ENCODE measurements at regions not wholly inside any gene's neighbourhood (a gene's known extent, or its start where the extent isn't known, plus 50 kb on each side); places are given as distances from the start of the nearest gene placed in this dataset.

- H3K4me3 ChIP-seq: no peak overlapping the region
- no peak overlapping the region for H3K27ac ChIP-seq
- no peaks in the 10 kb centered on the region for H3K9me3 ChIP-seq
- H3K4me1 ChIP-seq: no peaks in the 10 kb centered on the region
- intact Hi-C loops (cut with DNase I): no loop called here
- no peak for ATAC-seq
- no peak for DNase-seq
- FAIRE-seq: no peak
- TF ChIP-seq, protein P1, sequence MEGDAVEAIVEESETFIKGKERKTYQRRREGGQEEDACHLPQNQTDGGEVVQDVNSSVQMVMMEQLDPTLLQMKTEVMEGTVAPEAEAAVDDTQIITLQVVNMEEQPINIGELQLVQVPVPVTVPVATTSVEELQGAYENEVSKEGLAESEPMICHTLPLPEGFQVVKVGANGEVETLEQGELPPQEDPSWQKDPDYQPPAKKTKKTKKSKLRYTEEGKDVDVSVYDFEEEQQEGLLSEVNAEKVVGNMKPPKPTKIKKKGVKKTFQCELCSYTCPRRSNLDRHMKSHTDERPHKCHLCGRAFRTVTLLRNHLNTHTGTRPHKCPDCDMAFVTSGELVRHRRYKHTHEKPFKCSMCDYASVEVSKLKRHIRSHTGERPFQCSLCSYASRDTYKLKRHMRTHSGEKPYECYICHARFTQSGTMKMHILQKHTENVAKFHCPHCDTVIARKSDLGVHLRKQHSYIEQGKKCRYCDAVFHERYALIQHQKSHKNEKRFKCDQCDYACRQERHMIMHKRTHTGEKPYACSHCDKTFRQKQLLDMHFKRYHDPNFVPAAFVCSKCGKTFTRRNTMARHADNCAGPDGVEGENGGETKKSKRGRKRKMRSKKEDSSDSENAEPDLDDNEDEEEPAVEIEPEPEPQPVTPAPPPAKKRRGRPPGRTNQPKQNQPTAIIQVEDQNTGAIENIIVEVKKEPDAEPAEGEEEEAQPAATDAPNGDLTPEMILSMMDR (IDR thresholded peaks at IDR 0.05): no peak
- 72 to 81% methylated on average over 3 of the region's 3 CpGs for WGBS, 2 donors
- H3K27me3 ChIP-seq: no peaks in the 10 kb centered on the region
- H3K36me3 ChIP-seq: no peaks in the 10 kb centered on the region
Measured at GRCh38 chr5:56340196-56340980, 107.3 kb upstream of the ANKRD55 start.

DNA sequence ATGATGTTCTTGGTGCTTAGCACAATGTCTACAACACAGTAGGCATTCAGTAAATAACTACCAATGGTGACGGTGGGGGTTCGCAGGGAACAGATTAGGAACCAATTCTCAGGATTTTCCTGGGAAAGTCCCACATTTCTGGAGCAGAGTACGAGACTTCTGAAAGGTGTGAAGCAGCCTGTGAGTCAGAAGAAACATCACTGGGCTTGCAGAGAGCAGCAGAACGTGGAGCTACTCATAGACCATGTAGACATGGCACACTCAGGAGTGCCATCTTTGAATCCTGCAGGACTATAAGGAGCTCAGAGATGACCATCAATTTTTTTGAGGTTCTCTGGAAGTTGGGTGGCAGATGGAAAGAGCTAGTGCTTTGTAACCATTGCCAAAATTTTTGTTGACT lies 106.6 kb upstream of the ANKRD55 start:
- no peak for FAIRE-seq
- H3K36me3 ChIP-seq: no peaks in the 10 kb centered on the region
- TF ChIP-seq, protein P1 (IDR thresholded peaks at IDR 0.05): no peak
- WGBS, 2 donors: 77 to 88% methylated on average over 4 of the region's 4 CpGs
- no peak overlapping the region for H3K27ac ChIP-seq
- no peaks in the 10 kb centered on the region for H3K4me1 ChIP-seq
- H3K4me3 ChIP-seq: no peak overlapping the region
- H3K9me3 ChIP-seq: no peaks in the 10 kb centered on the region
- no peak for ATAC-seq
- DNase-seq: no peak
- H3K27me3 ChIP-seq: no peaks in the 10 kb centered on the region
- intact Hi-C loops (cut with DNase I): no loop called here

GRCh38 chr5:56337715-56338319 lies 104.7 kb upstream of the ANKRD55 start:
- no peak for FAIRE-seq
- H3K27ac ChIP-seq: no peak overlapping the region
- no peaks in the 10 kb centered on the region for H3K9me3 ChIP-seq
- H3K36me3 ChIP-seq: no peaks in the 10 kb centered on the region
- H3K4me3 ChIP-seq: no peak overlapping the region
- DNase-seq: no peak
- TF ChIP-seq, protein P1 (IDR thresholded peaks at IDR 0.05): no peak
- no peaks in the 10 kb centered on the region for H3K4me1 ChIP-seq
- H3K27me3 ChIP-seq: no peaks in the 10 kb centered on the region
- intact Hi-C loops (cut with DNase I): no loop called here
- WGBS, 2 donors: 85 to 91% methylated on average over 5 of the region's 5 CpGs
- no peak for ATAC-seq

DNA sequence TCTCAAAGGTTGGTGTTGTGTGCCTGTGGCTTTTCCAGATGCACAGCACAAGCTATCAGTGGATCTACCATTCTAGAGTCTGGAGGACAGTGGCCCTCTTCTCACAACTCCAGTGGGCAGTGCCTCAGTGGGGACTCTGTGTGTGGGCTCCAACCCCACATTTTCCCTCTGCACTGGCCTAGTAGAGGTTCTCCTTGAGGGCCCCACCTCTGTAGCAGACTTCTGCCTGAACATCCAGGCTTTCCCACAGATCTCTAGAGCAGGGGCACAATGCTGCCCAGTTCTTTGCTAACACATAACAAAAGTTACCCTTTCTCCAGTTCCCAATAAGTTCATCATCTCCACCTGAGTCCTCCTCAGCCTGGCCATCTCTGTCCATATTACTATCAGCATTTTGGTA lies 102.1 kb upstream of the ANKRD55 start:
- Histone ChIP-seq H3K27me3 (no peaks in the 10 kb centered on the region), H3K4me1 (no peaks in the 10 kb centered on the region), H3K27ac (no peak overlapping the region), H3K9me3 (no peaks in the 10 kb centered on the region), H3K4me3 (no peak overlapping the region), H3K36me3 (no peaks in the 10 kb centered on the region)
- TF ChIP-seq, protein P1 (IDR thresholded peaks at IDR 0.05): no peak
- no peak for DNase-seq
- intact Hi-C loops (cut with DNase I): no loop called here
- FAIRE-seq: no peak
- no peak for ATAC-seq

DNA sequence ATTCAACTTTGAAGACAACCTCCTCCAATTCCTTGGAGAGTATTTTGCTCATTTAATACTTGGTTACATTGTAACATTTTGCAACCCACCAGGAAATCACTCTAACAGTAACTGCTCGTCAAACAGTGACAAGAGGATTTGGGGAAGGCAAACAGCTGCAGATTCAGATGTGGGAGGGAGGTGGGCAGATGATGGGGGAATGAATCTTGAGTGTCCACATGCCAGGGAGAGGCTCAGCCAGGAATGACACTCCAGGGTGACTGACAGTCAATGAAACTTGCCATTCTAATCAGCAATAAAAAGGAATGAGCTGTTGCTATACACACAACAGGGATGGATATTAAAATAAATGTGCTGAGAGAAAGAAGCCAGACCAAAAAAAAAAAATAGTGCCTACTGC lies 97.7 kb upstream of the ANKRD55 start:
- DNase-seq: no peak
- intact Hi-C loops (cut with DNase I): no loop called here
- H3K4me1 ChIP-seq: peaks cover 0 to 9% (median 0%) of the 10 kb centered on the region in 3 donors
- no peaks in the 10 kb centered on the region for H3K9me3 ChIP-seq
- 78 to 83% methylated on average over 1 of the region's 1 CpG for WGBS, 2 donors
- FAIRE-seq: no peak
- no peak for ATAC-seq
- peak overlapping the region in 1 of 4 donors; percentile 3 for H3K27ac ChIP-seq
- H3K4me3 ChIP-seq: no peak overlapping the region
- TF ChIP-seq, protein P1 (IDR thresholded peaks at IDR 0.05): no peak
- H3K36me3 ChIP-seq: no peaks in the 10 kb centered on the region
- no peaks in the 10 kb centered on the region for H3K27me3 ChIP-seq
